Fibroblast of pulmonary artery (primary cell): ENCODE measurements at regions not wholly inside any gene's neighbourhood (a gene's known extent, or its start where the extent isn't known, plus 50 kb on each side); places are given as distances from the start of the nearest gene placed in this dataset.

Experiments
- DNase-seq: peaks from one replicate; pipeline ENCODE4 v3.0.0-alpha.2; 2010; ENCODE audit warnings: low read depth
- H3K4me3 ChIP-seq: replicated peaks from 2 replicates; pipeline ENCODE4 v1.5.1; 2011; ENCODE audit warnings: low read depth, mild to moderate bottlenecking, control low read depth, low read length, moderate library complexity
- CTCF ChIP-seq: IDR thresholded peaks from 2 replicates; pipeline ENCODE4 v1.5.1; 2011; ENCODE audit warnings: mild to moderate bottlenecking, control low read depth, low read length, inconsistent platforms; ENCODE audit errors: missing control alignments

DNA sequence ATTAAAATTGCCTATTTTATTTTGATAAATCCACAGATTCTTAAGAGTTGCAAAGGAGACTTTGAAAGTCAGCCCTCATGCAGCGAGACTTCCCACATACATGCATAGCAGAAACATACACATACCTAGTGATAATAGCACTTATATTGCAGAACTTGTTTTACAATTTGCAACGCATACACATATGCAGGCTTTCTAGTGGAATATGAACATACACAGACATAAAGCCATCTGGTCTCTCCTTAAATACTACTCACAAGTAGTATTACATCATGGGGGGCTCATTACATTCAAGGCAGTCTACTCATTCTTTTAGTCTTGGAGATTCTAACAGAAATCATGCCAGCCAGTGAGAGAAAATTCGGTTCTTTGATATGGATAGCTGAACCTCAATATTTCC lies 295.1 kb upstream of the RND3 start:
- H3K4me3 ChIP-seq, result no peak overlapping the region
- TF ChIP-seq CTCF, result no peak
- no peak for DNase-seq

DNA sequence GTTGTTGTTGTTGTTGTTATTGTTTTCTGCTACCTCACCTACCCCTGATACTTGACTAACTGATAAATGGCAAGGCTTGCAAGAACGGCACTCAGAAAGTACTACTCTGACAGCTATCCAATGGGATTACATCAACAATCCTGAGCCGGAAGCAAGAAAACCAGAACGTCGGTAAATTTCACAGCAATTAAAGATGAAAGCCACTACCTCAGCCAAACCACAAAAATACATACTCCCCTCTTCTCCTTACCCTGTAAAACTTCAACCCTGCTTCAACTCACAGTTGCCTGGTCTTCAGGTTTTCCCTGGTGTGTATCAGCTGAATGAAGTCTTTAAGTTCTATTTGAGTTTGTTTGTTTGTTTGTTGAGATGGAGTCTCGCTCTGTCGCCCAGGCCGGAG lies 293.7 kb upstream of the RND3 start:
- no peak for DNase-seq
- TF ChIP-seq CTCF, result no peak

DNA sequence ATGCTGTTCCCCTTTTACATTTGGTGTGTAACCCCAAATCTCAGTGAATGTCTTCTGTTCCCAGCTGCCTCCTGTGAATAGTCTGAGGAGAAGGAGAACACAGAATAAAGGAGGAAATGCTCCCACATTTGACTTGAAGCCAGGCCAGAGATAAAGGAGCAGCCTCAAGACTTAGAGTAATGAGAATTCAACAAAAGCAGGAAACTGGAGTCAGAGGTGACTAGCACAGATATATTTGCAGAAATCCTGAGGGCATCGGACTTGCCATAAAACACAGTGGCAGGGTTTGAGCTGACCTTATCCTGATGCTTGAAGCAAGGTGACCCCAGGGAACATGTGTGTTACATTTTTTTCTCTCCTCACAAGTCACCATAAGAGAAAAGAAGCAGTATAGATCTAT lies 291.4 kb upstream of the RND3 start:
- TF ChIP-seq CTCF, result no peak
- no peak overlapping the region for H3K4me3 ChIP-seq
- peak; percentile 81 for DNase-seq

More for the DNA sequence above, 293.7 kb upstream of the RND3 start:
- no peak overlapping the region for H3K4me3 ChIP-seq

GRCh38 chr2:150769421-150769820 lies 282.0 kb upstream of the RND3 start:
- no peak for DNase-seq
- H3K4me3 ChIP-seq, result no peak overlapping the region
- no peak for TF ChIP-seq CTCF

DNA sequence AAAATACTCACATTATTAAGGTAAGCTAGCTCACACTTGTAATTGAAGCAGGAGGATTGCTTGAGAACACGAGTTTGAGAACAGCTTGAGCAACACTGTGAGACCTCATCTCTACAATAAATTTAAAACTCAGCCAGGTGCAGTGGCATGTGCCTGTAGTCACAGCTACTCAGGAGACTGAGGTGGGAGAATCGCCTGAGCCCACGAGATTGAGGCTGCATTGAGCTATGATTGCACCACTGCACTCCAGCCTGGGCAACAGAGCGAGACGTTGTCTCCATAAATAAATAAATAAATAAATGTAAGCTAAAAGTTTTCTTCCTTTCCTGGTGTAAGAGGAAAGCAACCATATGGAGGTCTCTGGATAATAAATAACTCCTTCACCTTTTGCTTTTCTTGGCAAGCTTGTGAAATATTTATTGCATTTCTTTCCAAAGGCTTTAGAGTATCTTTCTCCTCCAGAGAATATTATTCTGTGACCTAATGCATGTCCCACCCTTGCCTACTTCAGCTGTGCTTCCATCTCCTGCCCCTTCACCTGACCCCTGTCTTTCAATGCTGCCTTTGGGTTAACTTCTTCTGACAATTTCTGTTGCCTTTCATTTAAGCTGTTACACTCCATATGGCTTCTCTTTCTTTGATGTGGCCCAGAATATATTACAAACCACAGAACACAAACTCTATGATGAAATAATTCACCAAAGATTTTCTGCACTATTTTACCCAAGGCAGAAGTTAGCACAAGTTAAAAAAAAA lies 280.7 kb upstream of the RND3 start:
- TF ChIP-seq CTCF, result no peak

GRCh38 chr2:150762571-150762970 lies 275.1 kb upstream of the RND3 start:
- no peak overlapping the region for H3K4me3 ChIP-seq
- DNase-seq, result no peak
- no peak for TF ChIP-seq CTCF

More for the DNA sequence above, 280.7 kb upstream of the RND3 start:
- no peak for DNase-seq
- H3K4me3 ChIP-seq, result no peak overlapping the region

GRCh38 chr2:150759531-150759930 lies 272.1 kb upstream of the RND3 start:
- no peak overlapping the region for H3K4me3 ChIP-seq
- no peak for TF ChIP-seq CTCF
- DNase-seq, result no peak
